ENCODE measurements at regions not wholly inside any gene's neighbourhood (a gene's known extent, or its start where the extent isn't known, plus 50 kb on each side); places are given as distances from the start of the nearest gene placed in this dataset.
A peak's percentile ranks its signal among the peaks of the same experiment; 100 is the strongest.

DNA sequence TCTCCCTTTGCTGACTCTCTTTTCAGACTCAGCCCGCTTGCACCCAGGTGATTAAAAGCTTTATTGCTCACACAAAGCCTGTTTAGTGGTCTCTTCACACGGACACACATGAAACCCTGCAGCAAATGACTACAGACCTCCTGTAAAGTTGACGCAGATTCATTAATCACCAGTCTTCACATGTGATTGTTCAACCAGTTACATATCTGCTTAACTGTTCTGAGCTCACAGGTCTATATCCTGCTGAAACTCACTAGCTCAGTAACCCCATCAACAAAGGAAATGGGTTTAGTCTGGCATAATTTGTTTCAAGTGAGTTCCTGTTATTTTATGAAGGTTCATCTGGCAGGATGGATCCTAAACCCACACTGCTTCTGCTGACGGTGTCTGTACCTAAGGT, 68.4 kb upstream of the GJA8 start:
- ATAC-seq = no peak
- Histone ChIP-seq H3K9me2 (ENCODE audit: insufficient read depth) (0 out of 2 replicates have a peak, but pooled peaks cover 13% of the 10 kb centered on the region), H3F3A (replicated peaks; ENCODE audit: low read depth) (0 out of 2 replicates have a peak, but pooled peaks cover 5% of the 10 kb centered on the region), H3K36me3 (ENCODE audit: insufficient read depth) (no peaks in the 10 kb centered on the region), H3K4me3 (no peak overlapping the region), H3K4me1 (ENCODE audit: insufficient read depth) (peaks cover 54% of the 10 kb centered on the region), H4K20me1 (replicated peaks; ENCODE audit: insufficient read depth) (no peaks in the 10 kb centered on the region), H3K4me2 (peak overlapping the region; percentile 45), H2AFZ (no peak overlapping the region), H3K27me3 (ENCODE audit: insufficient read depth) (no peaks in the 10 kb centered on the region), H3K27ac (ENCODE audit: low read depth) (peak overlapping the region; percentile 84), H3K79me2 (replicated peaks; ENCODE audit: insufficient read depth) (no peaks in the 10 kb centered on the region)
- no peak for TF ChIP-seq POLR2AphosphoS5 (IDR thresholded peaks at IDR 0.05; ENCODE audit: low read depth)
- TF ChIP-seq NANOG (IDR thresholded peaks at IDR 0.05; ENCODE audit: borderline replicate concordance) = no peak
- TF ChIP-seq, protein P1, sequence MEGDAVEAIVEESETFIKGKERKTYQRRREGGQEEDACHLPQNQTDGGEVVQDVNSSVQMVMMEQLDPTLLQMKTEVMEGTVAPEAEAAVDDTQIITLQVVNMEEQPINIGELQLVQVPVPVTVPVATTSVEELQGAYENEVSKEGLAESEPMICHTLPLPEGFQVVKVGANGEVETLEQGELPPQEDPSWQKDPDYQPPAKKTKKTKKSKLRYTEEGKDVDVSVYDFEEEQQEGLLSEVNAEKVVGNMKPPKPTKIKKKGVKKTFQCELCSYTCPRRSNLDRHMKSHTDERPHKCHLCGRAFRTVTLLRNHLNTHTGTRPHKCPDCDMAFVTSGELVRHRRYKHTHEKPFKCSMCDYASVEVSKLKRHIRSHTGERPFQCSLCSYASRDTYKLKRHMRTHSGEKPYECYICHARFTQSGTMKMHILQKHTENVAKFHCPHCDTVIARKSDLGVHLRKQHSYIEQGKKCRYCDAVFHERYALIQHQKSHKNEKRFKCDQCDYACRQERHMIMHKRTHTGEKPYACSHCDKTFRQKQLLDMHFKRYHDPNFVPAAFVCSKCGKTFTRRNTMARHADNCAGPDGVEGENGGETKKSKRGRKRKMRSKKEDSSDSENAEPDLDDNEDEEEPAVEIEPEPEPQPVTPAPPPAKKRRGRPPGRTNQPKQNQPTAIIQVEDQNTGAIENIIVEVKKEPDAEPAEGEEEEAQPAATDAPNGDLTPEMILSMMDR (conservative IDR thresholded peaks at IDR 0.05; ENCODE audit: low read depth in 2 of 2) = no peak
- TF ChIP-seq CREB1 (CRISPR knock-in tag; IDR thresholded peaks at IDR 0.05; ENCODE audit: low read depth) = no peak
- TF ChIP-seq, protein P2, sequence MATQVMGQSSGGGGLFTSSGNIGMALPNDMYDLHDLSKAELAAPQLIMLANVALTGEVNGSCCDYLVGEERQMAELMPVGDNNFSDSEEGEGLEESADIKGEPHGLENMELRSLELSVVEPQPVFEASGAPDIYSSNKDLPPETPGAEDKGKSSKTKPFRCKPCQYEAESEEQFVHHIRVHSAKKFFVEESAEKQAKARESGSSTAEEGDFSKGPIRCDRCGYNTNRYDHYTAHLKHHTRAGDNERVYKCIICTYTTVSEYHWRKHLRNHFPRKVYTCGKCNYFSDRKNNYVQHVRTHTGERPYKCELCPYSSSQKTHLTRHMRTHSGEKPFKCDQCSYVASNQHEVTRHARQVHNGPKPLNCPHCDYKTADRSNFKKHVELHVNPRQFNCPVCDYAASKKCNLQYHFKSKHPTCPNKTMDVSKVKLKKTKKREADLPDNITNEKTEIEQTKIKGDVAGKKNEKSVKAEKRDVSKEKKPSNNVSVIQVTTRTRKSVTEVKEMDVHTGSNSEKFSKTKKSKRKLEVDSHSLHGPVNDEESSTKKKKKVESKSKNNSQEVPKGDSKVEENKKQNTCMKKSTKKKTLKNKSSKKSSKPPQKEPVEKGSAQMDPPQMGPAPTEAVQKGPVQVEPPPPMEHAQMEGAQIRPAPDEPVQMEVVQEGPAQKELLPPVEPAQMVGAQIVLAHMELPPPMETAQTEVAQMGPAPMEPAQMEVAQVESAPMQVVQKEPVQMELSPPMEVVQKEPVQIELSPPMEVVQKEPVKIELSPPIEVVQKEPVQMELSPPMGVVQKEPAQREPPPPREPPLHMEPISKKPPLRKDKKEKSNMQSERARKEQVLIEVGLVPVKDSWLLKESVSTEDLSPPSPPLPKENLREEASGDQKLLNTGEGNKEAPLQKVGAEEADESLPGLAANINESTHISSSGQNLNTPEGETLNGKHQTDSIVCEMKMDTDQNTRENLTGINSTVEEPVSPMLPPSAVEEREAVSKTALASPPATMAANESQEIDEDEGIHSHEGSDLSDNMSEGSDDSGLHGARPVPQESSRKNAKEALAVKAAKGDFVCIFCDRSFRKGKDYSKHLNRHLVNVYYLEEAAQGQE (IDR thresholded peaks at IDR 0.05; ENCODE audit: unreplicated experiment) = no peak
- no peak for TF ChIP-seq ZNF114 (CRISPR knock-in tag; IDR thresholded peaks at IDR 0.05)
- no peak for TF ChIP-seq EZH2phosphoT487 (IDR thresholded peaks at IDR 0.05; ENCODE audit: unreplicated experiment)
- TF ChIP-seq STAT1 (IDR thresholded peaks at IDR 0.05; ENCODE audit: unreplicated experiment) = no peak
- TF ChIP-seq, protein P3, sequence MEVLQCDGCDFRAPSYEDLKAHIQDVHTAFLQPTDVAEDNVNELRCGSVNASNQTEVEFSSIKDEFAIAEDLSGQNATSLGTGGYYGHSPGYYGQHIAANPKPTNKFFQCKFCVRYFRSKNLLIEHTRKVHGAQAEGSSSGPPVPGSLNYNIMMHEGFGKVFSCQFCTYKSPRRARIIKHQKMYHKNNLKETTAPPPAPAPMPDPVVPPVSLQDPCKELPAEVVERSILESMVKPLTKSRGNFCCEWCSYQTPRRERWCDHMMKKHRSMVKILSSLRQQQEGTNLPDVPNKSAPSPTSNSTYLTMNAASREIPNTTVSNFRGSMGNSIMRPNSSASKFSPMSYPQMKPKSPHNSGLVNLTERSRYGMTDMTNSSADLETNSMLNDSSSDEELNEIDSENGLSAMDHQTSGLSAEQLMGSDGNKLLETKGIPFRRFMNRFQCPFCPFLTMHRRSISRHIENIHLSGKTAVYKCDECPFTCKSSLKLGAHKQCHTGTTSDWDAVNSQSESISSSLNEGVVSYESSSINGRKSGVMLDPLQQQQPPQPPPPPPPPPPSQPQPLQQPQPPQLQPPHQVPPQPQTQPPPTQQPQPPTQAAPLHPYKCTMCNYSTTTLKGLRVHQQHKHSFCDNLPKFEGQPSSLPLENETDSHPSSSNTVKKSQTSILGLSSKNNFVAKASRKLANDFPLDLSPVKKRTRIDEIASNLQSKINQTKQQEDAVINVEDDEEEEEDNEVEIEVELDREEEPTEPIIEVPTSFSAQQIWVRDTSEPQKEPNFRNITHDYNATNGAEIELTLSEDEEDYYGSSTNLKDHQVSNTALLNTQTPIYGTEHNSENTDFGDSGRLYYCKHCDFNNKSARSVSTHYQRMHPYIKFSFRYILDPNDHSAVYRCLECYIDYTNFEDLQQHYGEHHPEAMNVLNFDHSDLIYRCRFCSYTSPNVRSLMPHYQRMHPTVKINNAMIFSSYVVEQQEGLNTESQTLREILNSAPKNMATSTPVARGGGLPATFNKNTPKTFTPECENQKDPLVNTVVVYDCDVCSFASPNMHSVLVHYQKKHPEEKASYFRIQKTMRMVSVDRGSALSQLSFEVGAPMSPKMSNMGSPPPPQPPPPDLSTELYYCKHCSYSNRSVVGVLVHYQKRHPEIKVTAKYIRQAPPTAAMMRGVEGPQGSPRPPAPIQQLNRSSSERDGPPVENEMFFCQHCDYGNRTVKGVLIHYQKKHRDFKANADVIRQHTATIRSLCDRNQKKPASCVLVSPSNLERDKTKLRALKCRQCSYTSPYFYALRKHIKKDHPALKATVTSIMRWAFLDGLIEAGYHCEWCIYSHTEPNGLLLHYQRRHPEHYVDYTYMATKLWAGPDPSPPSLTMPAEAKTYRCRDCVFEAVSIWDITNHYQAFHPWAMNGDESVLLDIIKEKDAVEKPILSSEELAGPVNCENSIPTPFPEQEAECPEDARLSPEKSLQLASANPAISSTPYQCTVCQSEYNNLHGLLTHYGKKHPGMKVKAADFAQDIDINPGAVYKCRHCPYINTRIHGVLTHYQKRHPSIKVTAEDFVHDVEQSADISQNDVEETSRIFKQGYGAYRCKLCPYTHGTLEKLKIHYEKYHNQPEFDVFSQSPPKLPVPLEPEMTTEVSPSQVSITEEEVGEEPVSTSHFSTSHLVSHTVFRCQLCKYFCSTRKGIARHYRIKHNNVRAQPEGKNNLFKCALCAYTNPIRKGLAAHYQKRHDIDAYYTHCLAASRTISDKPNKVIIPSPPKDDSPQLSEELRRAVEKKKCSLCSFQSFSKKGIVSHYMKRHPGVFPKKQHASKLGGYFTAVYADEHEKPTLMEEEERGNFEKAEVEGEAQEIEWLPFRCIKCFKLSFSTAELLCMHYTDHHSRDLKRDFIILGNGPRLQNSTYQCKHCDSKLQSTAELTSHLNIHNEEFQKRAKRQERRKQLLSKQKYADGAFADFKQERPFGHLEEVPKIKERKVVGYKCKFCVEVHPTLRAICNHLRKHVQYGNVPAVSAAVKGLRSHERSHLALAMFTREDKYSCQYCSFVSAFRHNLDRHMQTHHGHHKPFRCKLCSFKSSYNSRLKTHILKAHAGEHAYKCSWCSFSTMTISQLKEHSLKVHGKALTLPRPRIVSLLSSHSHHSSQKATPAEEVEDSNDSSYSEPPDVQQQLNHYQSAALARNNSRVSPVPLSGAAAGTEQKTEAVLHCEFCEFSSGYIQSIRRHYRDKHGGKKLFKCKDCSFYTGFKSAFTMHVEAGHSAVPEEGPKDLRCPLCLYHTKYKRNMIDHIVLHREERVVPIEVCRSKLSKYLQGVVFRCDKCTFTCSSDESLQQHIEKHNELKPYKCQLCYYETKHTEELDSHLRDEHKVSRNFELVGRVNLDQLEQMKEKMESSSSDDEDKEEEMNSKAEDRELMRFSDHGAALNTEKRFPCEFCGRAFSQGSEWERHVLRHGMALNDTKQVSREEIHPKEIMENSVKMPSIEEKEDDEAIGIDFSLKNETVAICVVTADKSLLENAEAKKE (CRISPR knock-in tag; IDR thresholded peaks at IDR 0.05) = no peak
- TF ChIP-seq, protein P4, sequence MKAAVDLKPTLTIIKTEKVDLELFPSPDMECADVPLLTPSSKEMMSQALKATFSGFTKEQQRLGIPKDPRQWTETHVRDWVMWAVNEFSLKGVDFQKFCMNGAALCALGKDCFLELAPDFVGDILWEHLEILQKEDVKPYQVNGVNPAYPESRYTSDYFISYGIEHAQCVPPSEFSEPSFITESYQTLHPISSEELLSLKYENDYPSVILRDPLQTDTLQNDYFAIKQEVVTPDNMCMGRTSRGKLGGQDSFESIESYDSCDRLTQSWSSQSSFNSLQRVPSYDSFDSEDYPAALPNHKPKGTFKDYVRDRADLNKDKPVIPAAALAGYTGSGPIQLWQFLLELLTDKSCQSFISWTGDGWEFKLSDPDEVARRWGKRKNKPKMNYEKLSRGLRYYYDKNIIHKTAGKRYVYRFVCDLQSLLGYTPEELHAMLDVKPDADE (IDR thresholded peaks at IDR 0.05) = no peak
- no peak for TF ChIP-seq JUNB (IDR thresholded peaks at IDR 0.05; ENCODE audit: unreplicated experiment)
- no peak for TF ChIP-seq EZH2 (IDR thresholded peaks at IDR 0.05; ENCODE audit: low read depth, unreplicated experiment)
- TF ChIP-seq ZNF331 (CRISPR knock-in tag; IDR thresholded peaks at IDR 0.05; ENCODE audit: low read depth) = no peak
- Mint-ChIP-seq H3K36me3 (ENCODE audit: low read depth) (no peaks in the 10 kb centered on the region; the same call in 2 of the 3 replicates), H3K4me1 (peaks cover 62% of the 10 kb centered on the region), H3K27me3 (ENCODE audit: insufficient read depth, low read depth, poor library complexity) (peaks cover 17% of the 10 kb centered on the region), H3K4me3 (peak overlapping the region; percentile 15; the same call in 1 of the 3 replicates), H3K9me3 (no peaks in the 10 kb centered on the region; the same call in 1 of the 3 replicates), H3K27ac (peak overlapping the region; percentile 85)
- DNase-seq (ENCODE audit: low spot score) = no peak

Measured in GM23338 (cell line).